ENCODE measurements at regions not wholly inside any gene's neighbourhood (a gene's known extent, or its start where the extent isn't known, plus 50 kb on each side); places are given as distances from the start of the nearest gene placed in this dataset.

DNA sequence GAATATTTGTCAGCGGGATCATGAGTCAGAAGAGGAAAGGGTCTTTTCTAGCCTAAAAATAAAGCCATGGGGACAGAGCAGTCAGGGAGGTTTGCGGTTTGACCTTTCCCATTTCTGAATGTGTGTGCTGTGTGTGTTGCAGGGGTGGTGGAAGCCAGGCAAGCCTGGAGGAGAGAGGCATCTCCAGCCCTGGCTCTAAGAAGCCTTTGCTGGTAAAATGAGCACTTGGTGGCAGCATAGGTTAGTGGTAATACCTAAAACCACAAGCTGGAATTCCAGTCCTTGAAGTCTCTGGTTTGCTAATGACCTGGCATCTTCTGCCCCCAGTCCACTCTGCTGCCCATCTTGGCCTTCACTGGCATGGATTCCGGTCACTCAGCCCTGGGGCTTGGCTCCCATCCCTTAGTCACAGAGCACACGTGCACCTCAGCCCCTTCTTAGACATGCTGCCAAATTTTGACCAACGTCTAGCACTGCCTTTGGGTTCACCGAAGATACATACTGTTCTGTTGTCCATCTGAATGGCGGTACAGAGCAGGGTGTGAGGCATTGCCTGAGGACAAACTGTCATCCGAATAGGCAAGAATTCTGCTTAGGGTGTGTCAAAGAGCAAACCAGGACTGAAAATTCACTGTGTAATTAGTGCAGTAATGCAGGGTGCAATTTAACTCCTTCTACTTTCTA is 52.7 kb downstream of the KCNA5 start:
- no peak for DNase-seq
- Histone ChIP-seq H3K36me3 (no peaks in the 10 kb centered on the region), H3K9me3 (no peaks in the 10 kb centered on the region), H3K27ac (no peak overlapping the region), H3K4me1 (ENCODE audit: insufficient read depth) (no peaks in the 10 kb centered on the region), H3K27me3 (no peaks in the 10 kb centered on the region), H3K4me3 (no peak overlapping the region)
- WGBS, 3 donors: 66 to 74% (median 71%) methylated on average over 8 of the region's 8 CpGs
- intact Hi-C loops (cut with DNase I): no loop called here
- TF ChIP-seq, protein P1, sequence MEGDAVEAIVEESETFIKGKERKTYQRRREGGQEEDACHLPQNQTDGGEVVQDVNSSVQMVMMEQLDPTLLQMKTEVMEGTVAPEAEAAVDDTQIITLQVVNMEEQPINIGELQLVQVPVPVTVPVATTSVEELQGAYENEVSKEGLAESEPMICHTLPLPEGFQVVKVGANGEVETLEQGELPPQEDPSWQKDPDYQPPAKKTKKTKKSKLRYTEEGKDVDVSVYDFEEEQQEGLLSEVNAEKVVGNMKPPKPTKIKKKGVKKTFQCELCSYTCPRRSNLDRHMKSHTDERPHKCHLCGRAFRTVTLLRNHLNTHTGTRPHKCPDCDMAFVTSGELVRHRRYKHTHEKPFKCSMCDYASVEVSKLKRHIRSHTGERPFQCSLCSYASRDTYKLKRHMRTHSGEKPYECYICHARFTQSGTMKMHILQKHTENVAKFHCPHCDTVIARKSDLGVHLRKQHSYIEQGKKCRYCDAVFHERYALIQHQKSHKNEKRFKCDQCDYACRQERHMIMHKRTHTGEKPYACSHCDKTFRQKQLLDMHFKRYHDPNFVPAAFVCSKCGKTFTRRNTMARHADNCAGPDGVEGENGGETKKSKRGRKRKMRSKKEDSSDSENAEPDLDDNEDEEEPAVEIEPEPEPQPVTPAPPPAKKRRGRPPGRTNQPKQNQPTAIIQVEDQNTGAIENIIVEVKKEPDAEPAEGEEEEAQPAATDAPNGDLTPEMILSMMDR (IDR thresholded peaks at IDR 0.05): no peak
- no peak for TF ChIP-seq EP300 (IDR thresholded peaks at IDR 0.05)

DNA sequence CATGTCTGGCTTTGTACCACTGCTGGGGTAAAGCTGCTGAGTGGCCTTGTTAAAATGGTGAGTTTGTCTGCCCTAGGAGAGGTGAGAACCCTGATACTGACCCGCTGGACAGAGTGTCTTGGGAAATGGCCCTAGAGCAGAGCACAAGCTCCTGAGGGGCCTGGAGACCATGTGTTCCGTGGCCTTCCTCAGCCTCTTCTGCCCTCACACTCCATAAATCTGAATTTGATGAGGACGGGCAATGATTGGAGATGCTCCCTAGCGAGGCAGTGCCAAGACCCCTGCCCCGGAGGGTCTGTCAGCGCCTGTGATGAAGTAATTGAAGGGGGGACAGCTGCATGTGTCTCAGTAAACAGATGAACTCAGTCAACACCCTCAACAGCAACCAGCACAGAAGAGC is 54.1 kb downstream of the KCNA5 start:
- 46 to 66% (median 46%) methylated on average over 6 of the region's 6 CpGs for WGBS, 3 donors
- intact Hi-C loops (cut with DNase I): no loop called here
- TF ChIP-seq EP300 (IDR thresholded peaks at IDR 0.05) (no peak), POLR2A (IDR thresholded peaks at IDR 0.05) (no peak)
- TF ChIP-seq, protein P1 (IDR thresholded peaks at IDR 0.05): no peak
- Histone ChIP-seq H3K27ac (no peak overlapping the region), H3K4me3 (no peak overlapping the region), H3K4me1 (ENCODE audit: insufficient read depth) (no peaks in the 10 kb centered on the region), H3K9me3 (no peaks in the 10 kb centered on the region), H3K36me3 (no peaks in the 10 kb centered on the region), H3K27me3 (no peaks in the 10 kb centered on the region)
- no peak for DNase-seq

DNA sequence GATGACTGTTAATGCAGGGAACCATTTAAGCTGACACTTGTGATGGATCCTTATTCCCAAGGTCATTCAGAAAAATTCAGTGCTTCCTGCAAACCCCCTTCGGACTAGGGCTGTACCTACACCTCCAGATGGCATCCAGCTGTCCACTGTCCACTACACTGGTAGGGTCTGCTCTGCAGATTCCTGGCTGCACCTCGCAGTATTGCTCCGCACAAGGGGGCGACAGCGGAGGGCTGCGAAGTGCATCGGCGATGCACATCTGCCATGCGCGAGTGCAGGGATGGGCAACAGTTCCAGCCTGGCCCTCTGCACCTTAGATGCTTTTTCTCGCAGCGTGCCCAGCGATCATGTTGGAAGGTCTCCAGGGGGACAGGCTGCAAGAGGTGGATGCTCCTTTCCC is 55.5 kb downstream of the KCNA5 start:
- Histone ChIP-seq H3K9me3 (no peaks in the 10 kb centered on the region), H3K4me3 (no peak overlapping the region), H3K27ac (no peak overlapping the region), H3K27me3 (no peaks in the 10 kb centered on the region), H3K4me1 (ENCODE audit: insufficient read depth) (no peaks in the 10 kb centered on the region), H3K36me3 (no peaks in the 10 kb centered on the region)
- intact Hi-C loops (cut with DNase I): no loop called here
- no peak for DNase-seq
- WGBS, 3 donors: 82 to 91% (median 84%) methylated on average over 13 of the region's 13 CpGs
- TF ChIP-seq EP300 (IDR thresholded peaks at IDR 0.05) (no peak), POLR2A (IDR thresholded peaks at IDR 0.05) (no peak)
- TF ChIP-seq, protein P1 (IDR thresholded peaks at IDR 0.05): no peak

DNA sequence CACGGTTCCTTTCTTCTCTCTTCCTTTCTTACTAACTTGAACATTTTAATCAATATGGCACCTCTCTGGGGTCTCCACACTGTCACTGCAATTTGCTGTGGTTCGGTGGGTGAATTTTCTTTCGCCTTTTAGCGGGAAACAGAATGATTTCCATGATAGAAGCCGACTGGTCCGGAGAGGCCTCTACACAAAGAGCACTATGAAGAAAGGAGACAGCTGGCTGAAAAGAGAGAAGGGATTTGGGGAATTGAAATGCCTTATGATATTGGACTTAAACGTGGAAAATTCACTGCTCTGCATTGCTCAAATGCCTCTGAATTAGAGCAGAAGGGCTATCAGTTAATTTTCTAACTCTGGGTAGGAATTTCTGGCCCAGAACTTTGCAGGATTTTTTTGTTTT is 55.9 kb downstream of the KCNA5 start:
- H3K27me3 ChIP-seq: no peaks in the 10 kb centered on the region

More for the DNA sequence above, 55.9 kb downstream of the KCNA5 start:
- Histone ChIP-seq H3K27ac (no peak overlapping the region), H3K4me1 (ENCODE audit: insufficient read depth) (no peaks in the 10 kb centered on the region), H3K9me3 (no peaks in the 10 kb centered on the region), H3K4me3 (no peak overlapping the region), H3K36me3 (no peaks in the 10 kb centered on the region)
- 68 to 76% (median 70%) methylated on average over 7 of the region's 7 CpGs for WGBS, 3 donors
- DNase-seq: no peak
- no peak for TF ChIP-seq EP300 (IDR thresholded peaks at IDR 0.05)
- no peak for TF ChIP-seq POLR2A (IDR thresholded peaks at IDR 0.05)
- TF ChIP-seq, protein P1 (IDR thresholded peaks at IDR 0.05): no peak
- intact Hi-C loops (cut with DNase I): no loop called here

Measured in ovary (tissue), 7 donors.